GM12873 (cell line): ENCODE measurements at regions not wholly inside any gene's neighbourhood (a gene's known extent, or its start where the extent isn't known, plus 50 kb on each side); places are given as distances from the start of the nearest gene placed in this dataset.

Source experiments
- TF ChIP-seq, protein P1 (sequence below): IDR thresholded peaks from 2 replicates; pipeline ENCODE4 v1.5.1; 2012; ENCODE audit warnings: low read depth, mild to moderate bottlenecking, moderate library complexity, low read length, control low read depth; ENCODE audit not compliant: insufficient read depth; ENCODE audit errors: missing control alignments

DNA sequence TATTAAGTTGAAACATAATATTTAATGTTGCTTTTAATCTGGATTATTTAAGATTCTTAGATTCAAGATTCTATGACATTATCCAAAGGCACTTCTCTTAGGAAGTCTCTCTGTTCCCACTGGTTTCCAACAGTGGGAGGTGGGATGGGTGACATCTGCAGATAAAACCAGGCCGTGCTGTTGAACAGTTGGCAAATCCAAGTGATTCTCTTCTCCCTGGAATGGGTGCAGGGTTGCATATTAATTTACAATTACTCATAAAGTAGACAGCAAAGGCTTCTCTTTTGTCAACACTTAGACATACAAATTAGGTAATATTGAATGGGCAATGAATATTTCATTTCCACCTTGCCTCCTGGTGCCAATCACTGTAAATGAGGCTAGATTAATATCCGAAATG is 233.7 kb upstream of the IL12B start:
- TF ChIP-seq, protein P1, sequence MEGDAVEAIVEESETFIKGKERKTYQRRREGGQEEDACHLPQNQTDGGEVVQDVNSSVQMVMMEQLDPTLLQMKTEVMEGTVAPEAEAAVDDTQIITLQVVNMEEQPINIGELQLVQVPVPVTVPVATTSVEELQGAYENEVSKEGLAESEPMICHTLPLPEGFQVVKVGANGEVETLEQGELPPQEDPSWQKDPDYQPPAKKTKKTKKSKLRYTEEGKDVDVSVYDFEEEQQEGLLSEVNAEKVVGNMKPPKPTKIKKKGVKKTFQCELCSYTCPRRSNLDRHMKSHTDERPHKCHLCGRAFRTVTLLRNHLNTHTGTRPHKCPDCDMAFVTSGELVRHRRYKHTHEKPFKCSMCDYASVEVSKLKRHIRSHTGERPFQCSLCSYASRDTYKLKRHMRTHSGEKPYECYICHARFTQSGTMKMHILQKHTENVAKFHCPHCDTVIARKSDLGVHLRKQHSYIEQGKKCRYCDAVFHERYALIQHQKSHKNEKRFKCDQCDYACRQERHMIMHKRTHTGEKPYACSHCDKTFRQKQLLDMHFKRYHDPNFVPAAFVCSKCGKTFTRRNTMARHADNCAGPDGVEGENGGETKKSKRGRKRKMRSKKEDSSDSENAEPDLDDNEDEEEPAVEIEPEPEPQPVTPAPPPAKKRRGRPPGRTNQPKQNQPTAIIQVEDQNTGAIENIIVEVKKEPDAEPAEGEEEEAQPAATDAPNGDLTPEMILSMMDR = no peak

DNA sequence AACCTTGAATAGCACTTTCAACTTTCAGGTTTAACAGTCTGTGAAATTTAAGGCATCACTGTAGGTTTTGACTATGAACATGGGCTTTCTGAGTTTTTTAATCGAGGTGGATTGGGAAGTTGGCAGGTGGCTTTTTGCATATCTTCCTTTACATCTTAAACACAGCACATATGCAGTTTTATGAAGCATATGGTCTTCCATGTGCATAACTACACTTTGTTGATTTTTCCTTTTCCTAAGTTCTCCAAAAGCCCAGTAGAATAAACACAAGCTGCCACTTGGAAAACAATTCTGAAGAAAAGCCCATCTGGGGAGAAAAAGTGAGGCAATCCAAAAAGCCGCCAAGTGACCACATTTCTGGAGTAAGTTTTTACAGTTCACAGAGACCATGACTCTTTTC is 236.5 kb upstream of the IL12B start:
- TF ChIP-seq, protein P1 = no peak

DNA sequence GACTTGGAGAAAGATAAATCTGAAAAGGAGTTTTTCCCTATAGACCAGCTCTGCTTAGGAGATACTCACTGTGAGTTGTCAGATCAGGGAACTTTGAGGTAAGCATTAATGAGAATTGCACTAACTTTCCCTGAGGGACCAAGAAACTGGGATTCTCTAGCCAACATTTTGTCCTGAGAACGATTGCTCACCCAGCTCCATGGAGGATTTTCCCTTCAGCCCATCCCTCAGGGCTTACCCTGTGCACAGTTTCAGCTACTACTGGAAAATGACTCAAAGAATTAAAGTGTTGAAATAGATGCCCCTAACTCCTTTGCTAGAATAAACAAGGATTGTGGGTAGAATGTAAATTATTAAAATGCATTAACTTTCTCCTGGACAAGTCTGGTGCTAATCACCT is 237.2 kb upstream of the IL12B start:
- TF ChIP-seq, protein P1 = no peak

DNA sequence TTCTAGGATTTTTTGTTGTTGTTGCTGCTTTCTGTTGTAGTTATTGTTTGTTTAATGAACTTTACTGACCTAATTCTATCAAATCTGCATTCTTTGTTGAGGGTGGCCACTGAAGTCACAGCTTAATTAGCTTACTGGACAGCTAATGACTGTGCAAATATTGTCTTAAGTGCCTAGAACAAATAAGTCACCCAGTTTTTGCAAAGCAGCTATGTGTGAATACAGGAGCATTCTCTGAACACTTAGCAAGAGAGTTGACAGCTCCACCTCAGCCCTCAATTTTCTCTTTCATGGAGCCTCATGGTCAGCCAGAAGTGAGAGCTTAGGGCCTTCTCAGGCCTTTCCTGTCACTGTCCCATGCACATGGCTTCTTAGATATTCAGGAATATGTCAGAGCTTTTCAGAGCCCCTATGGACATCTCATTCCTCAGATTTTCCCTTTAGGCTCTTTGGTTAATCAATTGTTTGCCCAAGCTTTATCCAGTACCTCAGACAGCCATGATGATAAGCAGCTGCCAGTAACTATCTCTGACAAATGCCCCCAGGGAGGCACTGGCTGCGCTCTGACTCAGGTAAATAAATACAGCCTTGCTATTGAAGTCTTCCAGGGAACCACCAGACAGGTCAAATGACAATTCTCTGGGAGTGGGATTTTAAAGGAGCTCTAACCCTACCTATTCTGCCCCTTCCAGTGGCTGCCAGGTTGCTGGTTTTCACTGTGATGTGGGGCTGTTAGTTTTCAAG is 241.4 kb upstream of the IL12B start:
- TF ChIP-seq, protein P1 = no peak

DNA sequence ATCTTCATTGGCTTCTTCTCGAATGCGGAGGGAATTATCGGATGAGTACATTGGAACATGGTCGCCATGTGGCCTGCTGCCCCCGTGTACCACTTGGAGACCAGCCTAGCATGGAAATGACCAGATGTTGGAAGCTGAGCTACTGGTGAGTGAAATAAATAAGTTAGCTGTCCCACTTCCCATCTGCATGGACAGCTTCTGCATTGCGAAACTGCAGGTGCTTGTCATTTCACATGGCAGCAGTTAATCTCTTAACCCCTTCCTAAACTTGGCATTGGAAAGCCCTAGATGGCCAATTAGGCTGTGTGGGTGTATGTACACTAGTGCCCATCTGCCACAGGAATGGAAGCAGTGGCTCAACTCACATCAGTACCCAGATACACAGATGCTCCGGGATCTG is 246.6 kb upstream of the IL12B start:
- TF ChIP-seq, protein P1 = no peak

DNA sequence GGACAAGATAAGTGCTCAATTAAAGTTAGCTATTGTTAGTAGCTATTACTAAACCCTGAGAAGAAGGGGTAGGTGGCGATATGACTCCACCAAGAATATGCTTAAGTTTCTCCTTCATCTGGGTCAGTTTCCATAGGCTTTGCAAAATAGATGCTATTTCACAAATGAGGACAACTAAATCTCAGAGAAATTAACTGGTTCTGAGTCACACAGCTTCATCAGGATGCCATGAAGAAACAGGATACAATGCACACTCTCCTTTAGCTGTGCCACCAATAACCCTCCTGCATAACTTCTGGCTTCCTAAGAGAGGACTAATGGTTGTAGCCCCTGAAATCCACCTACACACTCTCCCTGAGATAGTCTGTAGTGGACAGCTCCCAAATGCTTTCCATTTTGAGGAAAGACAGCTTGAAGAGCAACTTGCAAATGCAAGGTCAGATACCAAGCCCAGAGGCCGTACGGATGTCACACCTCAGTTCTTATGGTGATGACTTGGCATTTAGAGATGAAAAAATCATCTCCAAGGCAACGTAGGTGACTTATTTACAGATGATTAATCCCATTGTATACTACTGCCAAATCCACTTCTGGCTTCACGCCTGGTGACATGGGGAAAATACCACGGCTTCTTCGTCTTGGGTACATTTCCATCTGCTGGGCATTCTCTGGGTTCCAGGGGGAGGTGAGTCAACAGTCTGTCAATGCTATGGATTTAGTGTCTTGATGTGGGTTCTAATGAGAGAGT is 251.4 kb upstream of the IL12B start:
- TF ChIP-seq, protein P1 = no peak

DNA sequence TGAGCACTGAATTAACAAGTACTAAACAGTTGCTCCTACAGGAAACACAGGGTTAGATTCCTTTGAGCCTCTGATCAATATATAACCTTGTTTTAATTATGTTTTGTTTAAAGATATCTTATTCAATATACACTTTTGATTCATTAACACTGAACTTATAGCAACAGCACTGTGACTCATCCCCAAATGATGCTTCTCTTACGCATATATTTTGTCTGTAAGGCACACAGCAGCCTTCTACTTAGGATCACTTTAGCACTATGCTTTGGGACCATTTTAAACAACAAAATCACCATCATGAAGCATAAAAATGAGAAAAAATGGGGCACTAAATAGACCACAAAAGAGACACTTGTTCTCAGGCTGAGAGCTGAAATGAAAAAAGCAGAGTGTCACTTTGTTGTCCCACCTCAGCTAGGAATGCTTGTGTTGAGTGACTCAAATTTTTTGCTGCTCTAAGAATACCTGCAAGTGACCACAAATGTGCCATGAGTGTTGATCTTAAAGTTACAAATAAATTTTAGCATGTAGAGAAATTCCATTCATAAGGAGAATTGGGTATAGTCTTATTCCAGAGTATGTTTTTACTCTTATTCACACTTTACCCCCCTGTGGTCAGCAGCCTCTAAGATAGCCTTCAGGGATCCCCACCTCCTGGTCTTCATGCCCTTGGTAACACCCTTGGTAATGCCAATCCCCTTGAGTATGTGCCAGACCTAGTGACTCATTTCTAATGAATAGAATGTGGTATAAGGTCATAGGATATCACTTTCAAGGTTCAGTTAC is 252.7 kb upstream of the IL12B start:
- TF ChIP-seq, protein P1 = no peak
